ENCODE measurements at regions not wholly inside any gene's neighbourhood (a gene's known extent, or its start where the extent isn't known, plus 50 kb on each side); places are given as distances from the start of the nearest gene placed in this dataset.

DNA sequence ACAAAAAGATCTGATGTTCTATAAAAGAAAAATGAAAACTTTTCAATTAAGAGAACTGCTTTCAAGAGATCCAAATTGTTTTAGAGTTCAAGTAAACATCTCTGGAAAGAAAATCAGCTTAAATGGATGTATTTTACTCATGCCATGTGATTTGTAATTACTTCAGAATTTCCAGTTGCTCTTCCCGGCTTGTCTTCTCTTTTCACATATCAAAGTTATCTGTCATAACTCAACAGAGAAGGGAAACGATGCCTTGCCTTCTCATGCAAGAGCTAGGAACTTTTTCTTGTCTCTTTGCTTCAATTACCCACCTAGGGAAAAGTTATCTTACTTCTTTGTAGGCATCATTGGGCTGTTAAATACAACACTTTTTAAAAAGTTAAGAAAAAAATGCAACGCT, 255.2 kb upstream of the POU2AF2 start:
- no peaks in the 10 kb centered on the region for H3K9me3 ChIP-seq (ENCODE audit: control insufficient read depth, low read length)
- no peak for ATAC-seq (ENCODE audit: low FRiP score)
- H3K36me3 ChIP-seq (ENCODE audit: control insufficient read depth in 1 of 2, insufficient read depth in 2 of 2, low read length in 1 of 2): no peaks in the 10 kb centered on the region
- H3K4me1 ChIP-seq (ENCODE audit: control insufficient read depth in 1 of 2, insufficient read depth in 2 of 2, low read length in 2 of 2): no peaks in the 10 kb centered on the region
- DNase-seq: no peak
- H3K27ac ChIP-seq (ENCODE audit: low read depth in 1 of 2, low read length in 2 of 2): no peak overlapping the region
- no peaks in the 10 kb centered on the region for H3K27me3 ChIP-seq (ENCODE audit: control insufficient read depth in 1 of 2, insufficient read depth in 2 of 2, low read length in 1 of 2)
- intact Hi-C loops (cut with DNase I): no loop called here
- no peak overlapping the region for H3K4me3 ChIP-seq (ENCODE audit: low read length in 2 of 2)
- 86 to 91% methylated on average over 3 of the region's 3 CpGs for WGBS, 2 donors

DNA sequence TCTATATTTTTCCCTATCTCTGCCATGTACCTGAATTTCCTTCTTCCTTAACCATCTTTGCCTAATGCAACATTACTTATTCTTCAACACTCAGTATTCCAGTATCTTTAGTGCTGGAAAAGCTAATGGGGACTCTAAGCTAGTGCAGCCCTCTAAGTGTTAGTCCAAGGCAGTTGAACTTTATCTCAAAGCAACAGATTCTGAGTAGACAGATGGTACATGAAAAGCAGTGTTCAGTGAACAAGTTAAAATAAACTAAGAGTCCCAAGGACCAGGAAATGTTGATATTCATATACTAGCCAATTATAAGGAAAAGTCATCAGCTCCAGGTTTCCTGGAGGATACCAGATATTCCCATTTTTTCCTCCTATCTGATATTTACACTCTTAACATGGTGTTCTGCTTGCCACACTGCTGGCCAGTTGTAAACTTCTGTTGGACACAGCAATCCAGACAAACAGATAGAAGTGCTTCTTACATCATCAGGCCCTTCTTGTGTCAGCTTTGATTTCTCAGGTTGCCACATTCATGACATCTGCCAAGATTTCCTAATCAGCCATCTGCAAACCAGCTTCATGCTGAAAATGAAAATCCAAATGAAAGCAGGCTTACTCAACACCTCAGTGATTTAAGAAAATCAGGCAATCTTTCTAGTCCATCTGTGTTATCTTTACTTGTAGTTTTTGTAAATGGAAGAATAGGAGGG, 255.9 kb upstream of the POU2AF2 start:
- Histone ChIP-seq H3K9me3 (ENCODE audit: control insufficient read depth, low read length) (no peaks in the 10 kb centered on the region), H3K4me1 (ENCODE audit: control insufficient read depth in 1 of 2, insufficient read depth in 2 of 2, low read length in 2 of 2) (no peaks in the 10 kb centered on the region), H3K36me3 (ENCODE audit: control insufficient read depth in 1 of 2, insufficient read depth in 2 of 2, low read length in 1 of 2) (no peaks in the 10 kb centered on the region), H3K27ac (ENCODE audit: low read depth in 1 of 2, low read length in 2 of 2) (no peak overlapping the region), H3K4me3 (ENCODE audit: low read length in 2 of 2) (no peak overlapping the region), H3K27me3 (ENCODE audit: control insufficient read depth in 1 of 2, insufficient read depth in 2 of 2, low read length in 1 of 2) (no peaks in the 10 kb centered on the region)
- DNase-seq (no peak), ATAC-seq (ENCODE audit: low FRiP score) (no peak)
- intact Hi-C loops (cut with DNase I): no loop called here

DNA sequence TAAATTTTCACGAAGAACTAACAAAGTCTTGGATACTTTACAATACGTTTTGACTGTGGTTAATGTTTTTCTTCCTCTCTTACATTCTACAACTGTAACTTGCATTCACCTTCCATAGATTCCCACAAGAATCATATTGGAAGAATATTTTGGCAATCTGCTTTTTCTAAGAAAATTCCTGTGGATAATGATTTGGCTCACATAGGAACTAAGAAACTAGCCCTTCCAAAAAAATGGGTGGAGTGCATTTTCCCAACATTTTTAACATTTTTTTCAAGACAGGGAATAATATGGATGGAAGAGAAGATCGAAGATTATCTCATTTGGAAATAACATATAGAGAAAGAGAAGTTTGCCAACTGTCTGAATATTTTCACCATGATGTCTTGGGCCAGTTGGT, 256.9 kb upstream of the POU2AF2 start:
- intact Hi-C loops (cut with DNase I): no loop called here
- Histone ChIP-seq H3K36me3 (ENCODE audit: control insufficient read depth in 1 of 2, insufficient read depth in 2 of 2, low read length in 1 of 2) (no peaks in the 10 kb centered on the region), H3K4me3 (ENCODE audit: low read length in 2 of 2) (no peak overlapping the region), H3K27ac (ENCODE audit: low read depth in 1 of 2, low read length in 2 of 2) (no peak overlapping the region), H3K27me3 (ENCODE audit: control insufficient read depth in 1 of 2, insufficient read depth in 2 of 2, low read length in 1 of 2) (no peaks in the 10 kb centered on the region), H3K4me1 (ENCODE audit: control insufficient read depth in 1 of 2, insufficient read depth in 2 of 2, low read length in 2 of 2) (no peaks in the 10 kb centered on the region), H3K9me3 (ENCODE audit: control insufficient read depth, low read length) (no peaks in the 10 kb centered on the region)
- DNase-seq (no peak), ATAC-seq (ENCODE audit: low FRiP score) (no peak)
- 62 to 67% methylated on average over 3 of the region's 3 CpGs for WGBS, 2 donors

DNA sequence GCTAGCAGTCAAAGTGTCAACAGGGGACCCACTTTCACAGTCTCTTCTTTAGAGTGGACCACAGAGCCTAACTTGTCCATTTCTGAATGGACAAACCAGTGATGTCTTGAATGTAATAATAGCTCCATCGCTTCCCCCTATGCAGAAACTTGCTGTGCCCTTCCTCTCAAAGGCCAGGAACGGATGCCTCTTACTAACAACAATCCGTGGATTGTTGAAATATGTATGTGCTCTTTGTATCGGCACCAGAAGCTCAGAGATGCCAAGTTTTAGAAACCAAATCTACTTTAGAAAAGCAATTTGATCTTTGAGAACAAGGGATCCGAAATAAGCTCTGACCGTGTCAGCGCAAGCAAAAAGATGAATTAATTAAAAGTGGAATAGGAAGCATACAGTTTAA, 259.5 kb upstream of the POU2AF2 start:
- 87 to 89% methylated on average over 7 of the region's 7 CpGs for whole genome bisulfite sequencing, 2 donors
- intact Hi-C loops (cut with DNase I): no loop called here
- H3K4me1 ChIP-seq (ENCODE audit: control insufficient read depth in 1 of 2, insufficient read depth in 2 of 2, low read length in 2 of 2): no peaks in the 10 kb centered on the region
- no peak for DNase-seq
- no peaks in the 10 kb centered on the region for H3K9me3 ChIP-seq (ENCODE audit: control insufficient read depth, low read length)
- no peak overlapping the region for H3K27ac ChIP-seq (ENCODE audit: low read depth in 1 of 2, low read length in 2 of 2)
- no peaks in the 10 kb centered on the region for H3K36me3 ChIP-seq (ENCODE audit: control insufficient read depth in 1 of 2, insufficient read depth in 2 of 2, low read length in 1 of 2)
- ATAC-seq (ENCODE audit: low FRiP score): no peak
- no peaks in the 10 kb centered on the region for H3K27me3 ChIP-seq (ENCODE audit: control insufficient read depth in 1 of 2, insufficient read depth in 2 of 2, low read length in 1 of 2)
- H3K4me3 ChIP-seq (ENCODE audit: low read length in 2 of 2): no peak overlapping the region

DNA sequence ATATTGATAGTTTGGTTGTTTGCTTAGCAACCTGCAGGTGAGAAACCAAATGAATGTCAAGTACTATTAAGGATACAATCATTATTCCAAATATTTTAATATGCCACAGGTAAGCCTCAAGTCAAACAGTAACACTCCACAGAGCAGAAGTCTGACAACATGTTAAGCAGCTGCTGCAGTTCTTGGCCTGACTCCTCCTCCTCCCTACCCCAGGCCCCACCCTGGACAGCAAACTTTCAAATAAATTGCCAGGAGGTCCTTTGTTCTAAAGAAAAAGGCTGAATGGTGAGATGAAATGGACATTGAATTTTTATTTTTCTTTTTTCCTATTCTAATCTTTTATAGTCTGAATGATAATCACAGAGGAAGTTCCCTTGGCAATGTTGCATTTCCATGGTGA, 260.0 kb upstream of the POU2AF2 start:
- intact Hi-C loops (cut with DNase I): no loop called here
- H3K9me3 ChIP-seq (ENCODE audit: control insufficient read depth, low read length): no peaks in the 10 kb centered on the region
- DNase-seq (no peak), ATAC-seq (ENCODE audit: low FRiP score) (no peak)
- no peak overlapping the region for H3K4me3 ChIP-seq (ENCODE audit: low read length in 2 of 2)
- H3K27ac ChIP-seq (ENCODE audit: low read depth in 1 of 2, low read length in 2 of 2): no peak overlapping the region
- no peaks in the 10 kb centered on the region for H3K27me3 ChIP-seq (ENCODE audit: control insufficient read depth in 1 of 2, insufficient read depth in 2 of 2, low read length in 1 of 2)
- no peaks in the 10 kb centered on the region for H3K36me3 ChIP-seq (ENCODE audit: control insufficient read depth in 1 of 2, insufficient read depth in 2 of 2, low read length in 1 of 2)
- H3K4me1 ChIP-seq (ENCODE audit: control insufficient read depth in 1 of 2, insufficient read depth in 2 of 2, low read length in 2 of 2): no peaks in the 10 kb centered on the region

DNA sequence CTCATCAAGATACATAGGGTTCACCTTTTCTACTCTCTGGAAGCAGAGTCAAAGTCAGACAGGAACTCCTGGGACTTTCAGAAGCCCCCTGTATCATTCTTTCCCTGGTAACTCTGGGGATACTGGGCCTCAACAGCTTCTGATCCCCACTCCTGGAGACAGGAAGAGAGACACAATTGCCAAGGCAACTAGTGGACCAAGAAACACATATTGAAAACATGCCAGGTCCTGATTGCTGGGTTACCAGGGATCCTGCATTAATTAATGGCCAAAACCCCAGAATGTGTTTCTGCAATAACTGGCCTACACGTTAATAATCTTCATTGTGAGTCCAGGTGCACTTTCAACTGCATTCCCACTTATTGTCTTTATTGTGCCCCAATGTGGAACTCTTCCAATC, 260.8 kb upstream of the POU2AF2 start:
- intact Hi-C loops (cut with DNase I): no loop called here
- Histone ChIP-seq H3K9me3 (ENCODE audit: control insufficient read depth, low read length) (no peaks in the 10 kb centered on the region), H3K27ac (ENCODE audit: low read depth in 1 of 2, low read length in 2 of 2) (no peak overlapping the region), H3K27me3 (ENCODE audit: control insufficient read depth in 1 of 2, insufficient read depth in 2 of 2, low read length in 1 of 2) (no peaks in the 10 kb centered on the region), H3K36me3 (ENCODE audit: control insufficient read depth in 1 of 2, insufficient read depth in 2 of 2, low read length in 1 of 2) (no peaks in the 10 kb centered on the region), H3K4me3 (ENCODE audit: low read length in 2 of 2) (no peak overlapping the region), H3K4me1 (ENCODE audit: control insufficient read depth in 1 of 2, insufficient read depth in 2 of 2, low read length in 2 of 2) (no peaks in the 10 kb centered on the region)
- DNase-seq: no peak
- WGBS, 2 donors: 82 to 92% methylated on average over 1 of the region's 1 CpG
- no peak for ATAC-seq (ENCODE audit: low FRiP score)

DNA sequence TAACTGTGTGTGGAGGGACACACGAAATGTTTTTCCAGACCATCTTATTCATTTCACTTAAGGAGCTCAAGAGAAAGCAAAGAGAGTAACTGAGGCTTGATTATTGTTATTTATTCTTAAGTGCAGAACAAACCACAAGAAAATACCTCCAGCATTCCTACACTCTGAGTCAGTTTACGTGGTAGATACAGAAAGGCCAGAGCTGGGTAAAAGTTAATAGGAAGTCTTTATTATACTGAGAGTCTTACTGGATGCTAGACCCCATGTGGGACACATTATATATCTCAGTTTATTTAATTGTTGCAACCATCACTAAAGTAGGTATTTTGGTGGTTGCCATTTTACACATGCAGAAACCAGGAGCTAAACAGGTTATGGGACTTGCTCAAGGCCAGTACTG, 261.4 kb upstream of the POU2AF2 start:
- ATAC-seq (ENCODE audit: low FRiP score) (no peak), DNase-seq (no peak)
- Histone ChIP-seq H3K27me3 (ENCODE audit: control insufficient read depth in 1 of 2, insufficient read depth in 2 of 2, low read length in 1 of 2) (no peaks in the 10 kb centered on the region), H3K27ac (ENCODE audit: low read depth in 1 of 2, low read length in 2 of 2) (no peak overlapping the region), H3K9me3 (ENCODE audit: control insufficient read depth, low read length) (no peaks in the 10 kb centered on the region), H3K4me1 (ENCODE audit: control insufficient read depth in 1 of 2, insufficient read depth in 2 of 2, low read length in 2 of 2) (no peaks in the 10 kb centered on the region), H3K4me3 (ENCODE audit: low read length in 2 of 2) (no peak overlapping the region), H3K36me3 (ENCODE audit: control insufficient read depth in 1 of 2, insufficient read depth in 2 of 2, low read length in 1 of 2) (no peaks in the 10 kb centered on the region)
- WGBS, 2 donors: 74 to 75% methylated on average over 2 of the region's 2 CpGs
- intact Hi-C loops (cut with DNase I): no loop called here

DNA sequence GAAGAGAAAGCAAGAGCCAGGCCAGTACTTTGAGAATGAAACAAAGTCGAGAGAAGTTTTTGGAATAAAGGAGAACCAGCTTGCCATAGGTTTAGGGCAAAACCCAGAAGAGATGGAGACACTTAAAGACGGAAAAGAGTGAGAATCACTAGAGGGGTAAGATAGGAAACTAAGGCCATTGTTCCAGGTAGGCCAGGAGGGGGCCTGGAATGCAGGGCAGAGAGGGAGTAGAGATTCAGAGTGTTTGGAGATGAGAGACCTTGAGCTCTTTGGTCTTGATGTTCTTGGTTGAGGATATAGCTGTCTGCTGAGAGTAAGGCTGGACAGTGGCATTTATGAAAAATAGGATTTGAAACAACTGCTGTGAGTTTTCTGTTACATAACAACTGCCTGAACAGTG, 263.3 kb upstream of the POU2AF2 start:
- H3K4me1 ChIP-seq (ENCODE audit: control insufficient read depth in 1 of 2, insufficient read depth in 2 of 2, low read length in 2 of 2): no peaks in the 10 kb centered on the region
- H3K27ac ChIP-seq (ENCODE audit: low read depth in 1 of 2, low read length in 2 of 2): no peak overlapping the region
- no peaks in the 10 kb centered on the region for H3K27me3 ChIP-seq (ENCODE audit: control insufficient read depth in 1 of 2, insufficient read depth in 2 of 2, low read length in 1 of 2)
- intact Hi-C loops (cut with DNase I): no loop called here
- ATAC-seq (ENCODE audit: low FRiP score) (no peak), DNase-seq (no peak)
- no peak overlapping the region for H3K4me3 ChIP-seq (ENCODE audit: low read length in 2 of 2)
- H3K9me3 ChIP-seq (ENCODE audit: control insufficient read depth, low read length): no peaks in the 10 kb centered on the region
- H3K36me3 ChIP-seq (ENCODE audit: control insufficient read depth in 1 of 2, insufficient read depth in 2 of 2, low read length in 1 of 2): no peaks in the 10 kb centered on the region
- WGBS, 2 donors: 91 to 93% methylated on average over 2 of the region's 2 CpGs

DNA sequence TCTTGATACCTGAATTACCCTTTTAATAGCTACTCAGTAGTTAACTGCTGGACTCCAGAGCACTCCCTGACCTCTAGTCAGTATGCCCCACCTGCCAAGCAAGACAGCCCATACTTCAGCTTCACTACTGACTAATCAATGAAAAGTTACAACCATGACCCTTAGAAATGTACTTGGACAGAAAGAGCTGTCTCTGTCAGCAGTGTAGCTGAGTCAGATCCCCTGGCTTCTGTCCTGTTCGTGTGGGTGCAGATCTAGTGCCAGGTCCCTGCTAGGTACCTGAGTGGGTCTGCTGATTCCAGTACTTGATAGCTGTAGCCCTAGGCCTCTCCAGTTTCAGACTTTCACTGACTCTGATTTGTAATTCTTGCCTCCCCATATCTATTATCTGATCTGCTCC, 265.8 kb upstream of the POU2AF2 start:
- no peaks in the 10 kb centered on the region for H3K27me3 ChIP-seq (ENCODE audit: control insufficient read depth in 1 of 2, insufficient read depth in 2 of 2, low read length in 1 of 2)
- ATAC-seq (ENCODE audit: low FRiP score) (no peak), DNase-seq (no peak)
- no peaks in the 10 kb centered on the region for H3K36me3 ChIP-seq (ENCODE audit: control insufficient read depth in 1 of 2, insufficient read depth in 2 of 2, low read length in 1 of 2)
- H3K9me3 ChIP-seq (ENCODE audit: control insufficient read depth, low read length): no peaks in the 10 kb centered on the region
- 72 to 90% methylated on average over 1 of the region's 1 CpG for WGBS, 2 donors
- H3K4me1 ChIP-seq (ENCODE audit: control insufficient read depth in 1 of 2, insufficient read depth in 2 of 2, low read length in 2 of 2): no peaks in the 10 kb centered on the region
- no peak overlapping the region for H3K4me3 ChIP-seq (ENCODE audit: low read length in 2 of 2)
- intact Hi-C loops (cut with DNase I): no loop called here
- H3K27ac ChIP-seq (ENCODE audit: low read depth in 1 of 2, low read length in 2 of 2): no peak overlapping the region

Measured in aorta (tissue), 5 donors.